ENCODE measurements at regions not wholly inside any gene's neighbourhood (a gene's known extent, or its start where the extent isn't known, plus 50 kb on each side); places are given as distances from the start of the nearest gene placed in this dataset.

DNA sequence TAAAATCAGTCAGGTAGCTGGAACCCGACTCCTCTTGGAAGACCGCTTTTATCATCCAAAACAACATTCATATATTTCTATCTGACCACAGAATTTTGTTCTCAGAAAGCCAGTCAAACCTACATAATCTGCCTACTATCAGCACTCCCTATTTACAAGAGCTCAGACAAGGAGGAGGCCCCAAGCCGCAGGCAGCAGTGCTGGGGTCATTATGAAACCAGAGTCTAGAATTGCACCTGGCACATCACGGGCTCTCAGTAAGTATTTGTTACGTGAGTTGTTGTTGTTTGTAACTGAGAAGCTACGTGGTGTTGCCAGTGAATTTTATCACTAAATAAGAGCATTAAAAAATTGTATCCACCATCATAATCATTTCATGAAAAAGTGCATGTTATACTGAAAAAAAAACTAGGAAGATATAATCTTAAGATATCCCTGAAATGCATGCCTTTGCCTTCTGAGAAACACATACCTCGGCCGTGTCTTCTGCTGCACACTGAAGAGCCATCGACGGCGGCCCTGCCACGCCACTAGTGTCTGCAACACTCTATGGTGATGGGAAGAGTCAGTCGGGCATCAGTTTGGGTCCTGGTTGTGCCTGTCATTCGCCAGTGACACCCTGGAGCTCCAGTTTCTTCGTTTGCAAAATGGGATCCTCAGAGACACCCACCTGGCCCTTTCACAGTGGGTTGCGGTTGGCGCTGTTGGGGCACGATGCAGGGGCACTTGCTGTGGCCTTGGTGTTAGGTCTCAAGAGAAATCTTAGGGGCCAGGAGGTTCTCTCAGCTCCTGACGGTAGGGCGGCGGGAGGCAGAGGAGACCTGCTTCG, 505.9 kb downstream of the EIPR1 start:
- DNase-seq = no peak

DNA sequence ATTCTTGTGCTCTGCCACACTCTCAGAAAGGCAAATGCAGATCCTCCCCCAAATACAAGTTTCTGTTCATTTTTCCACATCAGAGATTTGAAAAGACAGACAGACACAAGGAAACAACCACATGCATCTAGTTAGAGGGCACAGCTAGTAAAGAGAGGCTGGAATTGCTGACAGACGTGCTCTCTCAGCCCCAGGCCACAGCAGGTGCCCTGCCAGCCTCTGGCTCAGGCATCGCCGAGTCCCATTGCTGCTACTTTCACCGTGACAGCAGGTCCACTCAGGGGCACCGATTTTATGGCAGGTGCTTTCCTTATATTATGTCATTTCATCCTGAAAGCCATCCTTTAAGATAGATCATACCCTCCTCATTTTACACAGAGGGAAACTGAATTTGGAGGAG, 507.5 kb downstream of the EIPR1 start:
- DNase-seq = no peak

DNA sequence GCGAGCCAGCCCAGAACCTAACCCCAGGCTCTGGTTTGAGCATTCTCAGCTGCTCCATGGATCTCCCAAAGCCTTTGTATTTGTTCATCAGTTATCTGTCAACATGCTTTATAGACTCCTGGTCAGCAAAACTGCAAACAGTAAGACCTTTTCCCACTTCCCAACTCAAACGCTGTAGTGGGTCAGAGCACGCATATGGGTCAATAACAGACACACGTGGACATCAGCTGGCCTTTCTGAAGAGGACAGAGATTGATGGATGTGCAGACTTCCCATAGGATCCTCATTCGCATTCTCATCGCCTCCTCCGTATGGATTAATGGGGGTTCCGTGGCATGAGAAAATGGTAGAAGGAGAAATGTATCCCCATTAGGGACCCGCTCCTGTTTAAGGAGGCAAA, 508.1 kb downstream of the EIPR1 start:
- no peak for DNase-seq

DNA sequence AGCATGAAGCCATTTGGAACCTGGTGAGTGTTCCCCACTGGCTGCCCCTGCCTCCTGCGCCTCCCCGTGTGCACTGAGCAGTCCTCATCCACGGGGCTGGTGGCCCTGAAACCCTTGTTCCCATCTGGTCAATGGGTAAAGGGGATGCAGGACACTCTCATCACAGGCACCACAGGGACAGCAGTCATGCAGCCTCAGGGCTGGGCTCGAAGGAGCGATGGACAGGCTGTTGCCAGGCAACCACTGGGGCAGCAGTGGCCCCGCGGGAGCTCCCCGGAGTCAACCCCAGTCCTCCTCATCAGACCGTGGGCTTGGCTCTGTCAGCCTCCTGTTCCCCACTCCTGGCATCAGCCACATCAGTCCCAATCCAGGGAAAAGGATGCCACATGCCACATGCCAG, 509.5 kb downstream of the EIPR1 start:
- no peak for DNase-seq

DNA sequence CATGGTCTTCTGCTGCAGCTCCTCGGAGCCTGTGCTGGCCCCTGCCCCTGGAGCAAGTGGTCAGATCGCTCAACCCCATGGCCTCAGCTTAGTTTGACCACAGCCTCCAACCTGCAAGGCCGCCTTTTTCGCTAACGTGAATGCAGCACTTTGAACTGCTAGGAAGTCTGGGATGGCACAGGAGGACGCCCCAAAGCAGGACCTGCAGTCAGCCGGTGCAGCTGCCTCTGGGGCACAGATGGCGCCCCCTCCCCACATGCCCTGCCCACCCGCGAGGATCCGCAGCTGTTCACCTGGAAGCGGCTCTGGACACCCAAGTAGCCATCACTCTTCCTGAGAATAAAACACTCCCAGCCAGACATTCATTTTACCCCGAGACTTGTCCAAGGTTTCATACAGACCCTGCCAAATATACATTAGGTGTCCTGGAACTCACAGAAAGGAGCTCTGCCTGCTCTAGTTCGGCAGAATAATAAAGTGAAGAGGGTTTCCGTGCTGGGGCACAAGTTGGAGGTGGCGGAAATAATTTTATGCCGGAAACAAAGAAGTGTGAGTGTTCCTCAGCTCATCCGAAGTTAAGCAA, 510.1 kb downstream of the EIPR1 start:
- no peak for DNase-seq

DNA sequence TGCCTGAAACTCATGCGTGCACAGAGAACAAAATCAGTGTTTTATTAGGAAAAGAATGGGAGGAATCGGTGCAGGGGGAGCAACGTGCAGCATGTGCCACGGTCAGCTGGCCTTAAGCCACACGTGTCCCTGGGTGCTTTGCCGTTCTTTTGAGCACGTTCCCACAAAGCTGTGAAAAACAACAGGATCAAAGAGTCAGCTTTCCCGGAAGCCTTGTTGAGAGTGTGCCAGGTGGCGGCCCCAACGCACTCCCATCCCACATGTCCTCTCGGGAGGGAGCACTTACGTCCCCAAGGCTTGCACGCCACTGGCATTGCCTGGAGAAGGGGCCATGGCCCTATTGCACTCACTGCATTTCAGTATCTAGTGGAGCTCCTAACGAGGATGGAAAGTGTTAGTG, 511.2 kb downstream of the EIPR1 start:
- no peak for DNase-seq

DNA sequence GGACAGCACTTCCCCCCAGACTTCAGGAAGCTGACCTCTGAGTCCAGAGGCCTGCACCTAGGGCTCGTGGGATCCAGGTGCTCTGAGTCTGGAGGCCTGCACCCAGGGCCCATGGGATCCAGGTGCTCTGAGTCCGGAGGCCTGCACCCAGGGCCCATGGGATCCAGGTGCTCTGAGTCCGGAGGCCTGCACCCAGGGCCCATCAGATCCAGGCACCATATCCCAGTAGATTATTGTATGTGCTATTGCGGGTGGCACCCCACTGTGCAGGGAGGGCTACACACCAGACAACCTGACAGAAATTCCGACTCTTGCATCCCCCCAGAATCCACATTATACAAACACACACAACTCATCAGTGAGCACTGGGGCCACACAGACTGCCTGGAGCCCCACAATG, 515.2 kb downstream of the EIPR1 start:
- DNase-seq = no peak

DNA sequence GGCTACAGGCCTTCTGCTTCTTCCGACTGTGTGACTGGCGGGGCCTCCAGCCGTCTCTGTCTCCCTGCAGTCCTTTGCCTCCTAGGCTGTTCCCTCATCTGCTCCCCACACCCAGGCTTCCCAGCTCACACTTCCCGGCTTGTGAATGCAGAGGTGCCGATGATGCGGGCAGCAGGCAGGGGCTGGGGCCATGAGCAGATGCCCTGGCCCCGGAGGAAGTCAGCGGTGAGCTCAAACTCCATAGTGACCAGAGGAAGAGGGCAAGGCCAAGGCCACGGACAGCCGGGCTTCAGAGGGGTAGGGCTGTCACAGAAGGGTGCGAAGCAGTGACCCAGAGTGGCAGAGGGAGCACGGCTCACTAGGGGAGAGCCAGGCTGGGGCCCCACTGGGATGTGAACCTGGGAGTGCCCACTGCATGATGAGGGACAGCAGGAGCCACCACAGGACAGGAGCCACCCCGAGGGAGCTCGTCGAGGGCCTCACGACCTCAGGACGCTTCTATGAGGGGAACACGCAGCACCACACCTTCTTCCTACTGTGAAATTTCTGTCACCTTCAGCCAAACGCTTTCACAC, 515.9 kb downstream of the EIPR1 start:
- no peak for DNase-seq

DNA sequence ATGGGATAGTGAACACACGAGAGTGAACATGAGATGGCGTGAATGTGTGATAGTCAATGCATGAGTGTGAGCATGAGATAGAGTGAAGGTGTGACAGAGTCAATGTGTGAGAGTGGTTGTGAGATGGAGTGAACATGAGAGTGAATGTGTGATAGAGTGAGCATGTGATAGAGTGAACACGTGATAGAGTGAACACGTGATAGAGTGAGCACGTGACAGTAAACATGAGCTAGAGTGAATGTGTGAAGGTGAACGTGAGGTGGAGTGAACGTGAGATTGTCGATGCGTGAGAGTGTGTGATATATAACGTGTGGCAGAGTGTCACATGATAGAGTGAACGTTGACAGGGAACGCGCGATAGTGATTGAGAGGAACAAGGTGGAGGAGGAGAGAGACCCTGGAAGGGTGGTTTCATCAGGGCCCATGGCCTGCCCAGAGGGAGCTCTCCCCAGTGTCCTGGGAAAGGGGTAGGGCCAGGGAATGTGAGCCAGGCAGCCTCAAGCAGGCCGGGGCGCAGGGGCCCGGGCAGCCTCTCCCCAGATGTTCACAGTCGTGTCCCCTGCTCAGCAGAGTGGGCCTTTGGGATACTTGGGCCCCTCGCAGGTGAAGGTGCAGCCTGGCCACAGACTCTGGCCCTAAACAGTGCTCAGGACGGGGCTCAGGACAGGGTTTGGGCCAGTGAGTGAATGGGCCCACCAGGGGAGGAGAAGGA, 516.9 kb downstream of the EIPR1 start:
- DNase-seq = no peak

DNA sequence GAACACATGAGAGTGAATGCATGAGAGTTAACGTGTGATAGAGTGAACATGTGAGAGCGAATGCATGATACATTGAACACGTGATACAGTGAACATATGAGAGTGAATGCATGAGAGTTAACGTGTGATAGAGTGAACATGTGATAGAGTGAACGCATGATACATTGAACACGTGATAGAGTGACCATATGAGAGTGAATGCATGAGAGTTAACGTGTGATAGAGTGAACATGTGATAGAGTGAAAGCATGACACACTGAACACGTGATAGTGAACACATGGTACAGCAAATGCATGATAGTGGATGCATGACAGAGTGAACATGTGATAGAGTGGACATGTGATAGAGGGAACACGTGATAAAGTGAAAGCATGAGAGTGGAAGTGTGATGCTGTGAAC, 517.9 kb downstream of the EIPR1 start:
- no peak for DNase-seq

DNA sequence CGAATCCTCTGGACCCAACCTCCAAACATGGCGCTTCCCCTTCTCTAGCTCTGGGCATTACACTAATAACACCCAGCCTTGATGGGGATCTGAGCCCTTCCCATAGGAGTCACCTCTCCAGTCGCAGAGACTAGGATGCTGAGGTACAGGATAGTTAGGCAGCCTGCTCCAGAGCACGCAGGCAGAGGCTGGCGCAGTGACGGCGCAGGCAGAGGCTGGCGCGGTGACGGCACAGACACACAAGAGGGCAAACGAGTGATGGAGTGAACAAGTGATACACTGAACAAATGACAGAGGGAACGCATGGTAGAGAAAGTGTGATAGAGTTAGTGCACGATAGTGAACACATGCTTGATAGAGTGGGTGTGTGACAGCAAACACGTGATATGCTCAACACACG, 518.5 kb downstream of the EIPR1 start:
- DNase-seq = no peak

DNA sequence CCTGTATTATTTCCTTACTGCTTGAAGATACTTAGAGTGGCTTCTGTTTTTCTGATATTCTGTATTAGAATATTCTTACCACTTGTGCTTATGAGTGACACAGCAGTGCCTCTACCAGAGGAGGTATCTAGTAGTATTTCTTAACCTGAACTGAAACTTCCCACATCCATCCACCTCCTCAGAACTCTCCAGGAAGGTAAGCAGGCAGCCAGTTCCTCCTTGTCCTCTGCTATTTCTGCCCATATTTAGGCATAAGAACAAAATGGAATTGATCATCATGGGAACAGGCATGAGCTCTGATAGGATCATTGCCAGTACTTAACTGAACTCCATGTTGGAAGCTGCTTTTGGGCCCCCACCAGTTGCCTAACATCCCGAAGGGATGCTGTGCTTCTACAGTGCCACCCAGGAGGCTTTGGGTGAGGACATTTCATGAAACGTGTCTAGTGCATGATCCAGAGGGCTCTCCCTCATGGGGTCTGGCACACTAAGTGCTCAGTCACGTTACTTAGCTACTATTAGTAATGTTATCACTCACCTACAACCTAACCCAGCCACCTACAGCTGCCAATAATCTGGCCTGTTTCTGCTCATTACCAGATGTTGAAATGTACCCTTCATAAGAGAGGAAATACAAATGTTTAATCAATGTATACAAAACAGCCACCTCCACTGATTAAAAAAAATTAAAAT, 520.7 kb downstream of the EIPR1 start:
- DNase-seq = no peak

DNA sequence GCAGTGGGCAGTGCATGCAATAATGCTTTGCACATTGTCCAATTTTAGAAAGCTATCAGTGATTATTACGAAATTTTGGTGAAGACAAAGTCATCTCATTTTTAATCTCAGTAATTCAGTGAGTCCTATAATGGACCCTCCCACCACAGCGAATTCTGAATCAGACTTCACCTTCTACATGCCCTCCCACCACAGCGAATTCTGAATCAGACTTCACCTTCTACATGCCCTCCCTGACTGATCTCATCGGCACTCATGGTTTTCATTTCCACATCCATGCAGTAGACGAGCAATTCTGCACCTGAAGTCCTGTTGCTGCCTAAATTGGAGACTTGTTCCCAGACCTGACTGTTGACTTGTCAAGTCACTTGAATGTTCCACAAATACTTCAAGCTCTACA, 522.3 kb downstream of the EIPR1 start:
- DNase-seq = no peak

DNA sequence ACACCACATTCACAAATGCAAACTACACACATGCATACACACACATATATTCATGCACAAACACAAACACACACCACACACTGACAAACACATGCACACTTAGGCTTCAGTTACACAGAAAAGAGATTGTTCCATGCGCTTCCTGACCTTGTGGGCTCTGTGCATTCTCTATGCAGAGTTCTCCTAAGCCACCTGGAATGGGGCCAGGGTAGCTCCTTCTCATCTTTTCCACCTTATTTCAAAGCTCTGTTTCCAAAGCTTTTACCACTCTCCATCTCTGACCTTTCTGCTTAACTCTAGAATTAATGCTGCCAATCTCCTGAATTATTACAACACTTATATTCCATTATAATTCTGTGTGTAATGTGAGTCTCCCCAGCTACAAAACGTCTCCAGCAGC, 522.3 kb upstream of the MYT1L start:
- DNase-seq = no peak

DNA sequence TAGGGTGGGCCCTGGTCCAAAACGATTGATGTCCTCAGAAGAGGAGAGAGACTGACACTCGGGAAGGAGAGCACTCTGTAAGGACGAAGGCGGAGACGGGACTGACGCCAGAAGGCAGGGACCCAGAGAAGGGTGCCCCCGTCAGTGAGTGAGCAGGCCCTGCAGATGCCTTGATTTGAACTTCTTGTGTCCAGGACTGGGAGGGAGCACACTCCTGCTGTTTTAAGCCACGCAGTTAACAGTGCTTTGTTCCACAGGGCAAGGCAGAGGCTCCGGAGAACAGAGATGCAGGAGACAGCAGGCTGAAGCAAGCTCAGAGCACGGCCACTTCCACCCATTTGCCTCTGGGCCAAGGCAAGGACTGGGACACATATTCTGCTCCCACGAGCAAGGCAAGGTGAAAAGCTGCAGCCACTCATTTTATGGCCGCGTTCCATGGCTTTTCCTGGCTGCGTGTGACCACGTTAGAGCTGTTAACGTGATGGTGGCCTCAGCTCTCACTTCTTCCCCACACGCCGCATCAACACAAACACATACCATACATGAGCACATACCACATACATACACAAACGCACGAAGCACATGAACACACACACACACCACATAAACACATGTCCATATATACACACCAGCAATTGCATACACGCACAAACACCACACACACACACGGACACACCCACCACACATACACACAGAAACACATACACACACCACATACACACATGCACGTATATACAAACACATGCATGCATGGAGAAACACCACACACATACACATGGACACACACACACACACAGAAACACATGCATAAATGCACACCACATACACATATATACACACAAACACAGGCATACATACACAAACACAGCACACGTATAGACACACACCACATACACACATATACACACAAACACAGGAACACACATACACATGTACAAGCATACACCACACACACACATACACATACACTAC, 521.0 kb upstream of the MYT1L start:
- no peak for DNase-seq

DNA sequence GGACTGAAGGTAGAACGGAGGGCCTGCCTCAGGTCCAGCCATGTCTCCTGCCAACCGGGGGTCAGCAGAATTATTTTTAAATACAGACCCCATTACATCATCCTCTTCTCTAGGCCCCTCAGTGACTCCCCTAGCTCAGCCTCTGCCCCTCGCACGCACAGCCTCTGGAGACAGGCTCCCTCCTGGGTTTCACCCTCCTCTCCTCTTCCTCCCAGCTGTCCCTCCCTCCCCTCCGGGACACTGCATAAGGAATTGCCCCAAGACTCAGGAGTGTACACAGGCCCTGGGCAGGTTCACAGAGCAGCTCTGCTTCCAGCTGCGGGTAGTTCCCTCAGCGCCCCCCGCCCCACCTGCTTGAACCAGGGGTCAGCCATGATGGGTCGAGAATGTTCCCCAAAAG, 520.2 kb upstream of the MYT1L start:
- DNase-seq = no peak

DNA sequence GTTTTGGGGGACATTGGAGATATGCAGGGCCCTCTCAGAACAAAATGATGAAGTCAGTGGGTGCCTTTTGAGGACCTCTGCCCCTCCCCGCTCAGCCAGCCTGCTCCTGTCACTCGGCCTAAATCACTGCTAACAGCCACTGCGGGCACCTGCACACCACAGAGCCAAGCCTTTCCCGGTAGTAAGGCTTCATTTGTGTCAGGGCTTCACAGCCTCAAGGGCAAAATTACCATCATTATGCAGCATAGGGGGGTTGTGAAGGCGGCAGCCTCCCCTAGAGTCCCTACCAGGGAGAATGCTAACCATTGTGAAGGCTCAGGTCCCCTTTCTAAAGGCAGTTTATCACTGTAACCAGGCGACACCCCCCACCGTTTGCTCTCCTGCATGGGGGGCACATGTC, 519.8 kb upstream of the MYT1L start:
- DNase-seq = no peak

DNA sequence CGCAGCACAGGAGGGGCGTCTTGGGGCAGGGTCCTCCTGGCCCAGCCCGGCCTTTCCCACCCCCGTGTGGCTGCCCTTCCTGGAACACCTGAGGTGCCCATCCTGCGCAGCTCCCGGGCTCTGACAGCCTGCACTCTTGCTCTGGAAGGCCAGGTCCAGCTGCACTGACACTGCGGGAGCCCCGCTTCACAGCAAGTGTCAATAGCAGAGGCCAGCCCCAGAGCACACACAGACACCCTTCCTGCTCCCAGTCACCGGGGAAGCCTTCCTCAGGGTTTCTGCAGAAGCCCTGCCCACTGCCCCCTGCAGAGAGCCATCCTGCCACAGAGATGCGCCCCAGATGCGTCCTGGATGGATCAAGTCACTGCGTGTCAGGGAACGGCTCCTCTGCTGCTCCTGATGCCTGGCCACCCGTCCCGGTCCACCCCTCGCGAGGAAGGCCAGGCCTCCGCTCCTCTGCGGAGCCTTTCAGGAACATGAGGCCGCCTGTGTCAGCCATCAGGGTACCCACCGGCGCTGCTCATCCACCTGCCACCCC, 519.2 kb upstream of the MYT1L start:
- DNase-seq = no peak

DNA sequence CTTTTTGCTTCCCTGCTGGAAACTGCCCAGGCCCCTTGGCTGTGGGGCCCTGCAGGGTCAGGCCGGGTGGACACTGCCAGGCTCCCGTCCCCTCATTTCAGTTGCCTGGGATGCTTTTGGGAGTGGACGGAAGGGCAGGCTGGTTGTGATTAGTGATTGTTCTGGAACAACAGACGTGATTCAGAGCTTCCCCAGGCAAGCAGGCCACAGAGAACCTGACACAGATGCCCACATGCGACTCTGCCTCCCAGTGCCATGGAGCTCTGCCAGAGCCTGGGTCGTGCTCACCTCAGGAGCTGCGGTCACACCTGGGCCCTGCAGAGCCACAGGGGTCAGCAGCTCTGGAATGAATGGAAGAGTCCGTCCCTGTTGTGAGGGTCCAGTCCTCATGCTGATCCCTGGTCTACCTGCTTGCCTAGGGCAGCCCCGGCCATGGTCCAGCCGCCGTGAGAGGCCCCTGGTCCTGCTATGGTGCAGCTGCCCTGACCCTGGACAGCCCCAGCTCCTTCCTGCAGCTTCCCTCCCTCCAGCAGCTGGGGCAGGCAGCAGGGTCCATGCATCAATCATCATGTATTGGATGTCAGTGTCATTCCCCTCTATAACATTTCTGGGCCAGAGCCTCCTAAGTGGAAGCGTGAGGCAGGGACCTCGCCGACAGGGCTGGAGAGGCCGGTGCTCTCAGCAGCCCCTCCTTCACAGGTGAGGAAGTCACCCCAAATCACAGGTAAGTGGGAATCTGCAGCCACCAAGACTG, 518.6 kb upstream of the MYT1L start:
- DNase-seq = no peak
